ENCODE measurements at regions not wholly inside any gene's neighbourhood (a gene's known extent, or its start where the extent isn't known, plus 50 kb on each side); places are given as distances from the start of the nearest gene placed in this dataset.

- no peak for DNase-seq
Observed at GRCh38 chr6:48809700-48810099, 653.4 kb downstream of the MMUT start.

- no peak for DNase-seq
Observed at GRCh38 chr6:48809245-48809644, 653.8 kb downstream of the MMUT start.

GRCh38 chr6:48798296-48798695 is 664.8 kb downstream of the MMUT start:
- DNase-seq: no peak

GRCh38 chr6:48782225-48782624 is 671.2 kb upstream of the PTCHD4 start:
- DNase-seq: no peak

GRCh38 chr6:48777411-48777810 is 666.4 kb upstream of the PTCHD4 start:
- no peak for DNase-seq

DNA sequence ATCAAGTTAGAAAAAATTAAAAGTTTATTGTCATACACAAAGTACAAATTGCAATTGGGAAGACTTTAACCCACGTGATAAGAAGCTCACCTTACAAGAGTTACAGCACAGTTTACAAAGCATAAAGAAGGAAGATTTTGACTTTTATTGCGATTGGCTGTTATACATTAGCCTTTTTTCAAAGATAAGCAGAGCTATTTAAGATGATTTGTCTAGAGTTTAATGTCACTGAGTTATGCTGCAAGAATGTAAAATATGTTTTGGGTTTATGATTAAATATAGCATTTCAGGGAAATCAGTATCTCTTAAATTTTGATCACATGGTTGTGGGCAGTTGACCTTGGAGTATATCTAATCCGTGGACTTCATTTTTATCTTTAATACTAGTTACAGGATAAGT is 664.2 kb upstream of the PTCHD4 start:
- no peak for DNase-seq

DNA sequence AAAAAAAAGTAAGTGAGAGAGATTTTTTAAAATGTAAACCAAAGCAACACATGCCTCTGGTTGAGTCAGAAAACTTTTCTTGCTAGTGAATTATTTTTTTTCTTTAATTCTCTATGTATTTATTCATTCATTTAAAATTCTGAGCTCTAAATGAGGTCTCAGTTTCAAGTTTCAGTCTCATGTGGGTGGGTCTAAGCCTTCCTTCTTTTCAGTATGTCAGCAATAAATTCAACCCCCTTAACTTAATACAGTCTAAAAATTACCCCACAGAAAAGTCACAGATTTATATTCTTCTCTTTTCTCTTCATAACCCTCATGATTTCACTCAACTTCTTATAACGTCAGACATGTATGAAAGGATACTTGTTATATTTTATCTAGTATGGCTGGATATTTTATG is 663.3 kb upstream of the PTCHD4 start:
- DNase-seq: no peak

DNA sequence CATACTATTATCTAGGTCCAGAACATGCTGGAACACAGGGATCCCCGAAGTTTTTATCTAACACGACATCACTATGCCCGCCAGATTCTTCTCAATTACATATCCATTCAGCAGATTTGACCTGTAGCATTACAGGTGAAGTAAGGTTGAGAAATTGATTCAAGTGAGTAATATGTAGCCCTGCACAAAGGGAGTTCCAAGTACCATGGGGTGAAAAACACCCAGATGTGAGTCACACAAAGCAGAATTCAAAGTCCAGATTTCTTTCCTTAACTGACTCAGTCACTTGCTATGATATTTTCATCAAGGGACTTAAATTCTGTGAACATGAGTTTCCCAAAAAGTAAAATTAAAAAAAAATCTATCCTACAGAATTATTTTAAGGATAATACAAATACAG is 655.4 kb upstream of the PTCHD4 start:
- no peak for DNase-seq

- DNase-seq: no peak
Observed at GRCh38 chr6:48765352-48765961, 654.5 kb upstream of the PTCHD4 start.

DNA sequence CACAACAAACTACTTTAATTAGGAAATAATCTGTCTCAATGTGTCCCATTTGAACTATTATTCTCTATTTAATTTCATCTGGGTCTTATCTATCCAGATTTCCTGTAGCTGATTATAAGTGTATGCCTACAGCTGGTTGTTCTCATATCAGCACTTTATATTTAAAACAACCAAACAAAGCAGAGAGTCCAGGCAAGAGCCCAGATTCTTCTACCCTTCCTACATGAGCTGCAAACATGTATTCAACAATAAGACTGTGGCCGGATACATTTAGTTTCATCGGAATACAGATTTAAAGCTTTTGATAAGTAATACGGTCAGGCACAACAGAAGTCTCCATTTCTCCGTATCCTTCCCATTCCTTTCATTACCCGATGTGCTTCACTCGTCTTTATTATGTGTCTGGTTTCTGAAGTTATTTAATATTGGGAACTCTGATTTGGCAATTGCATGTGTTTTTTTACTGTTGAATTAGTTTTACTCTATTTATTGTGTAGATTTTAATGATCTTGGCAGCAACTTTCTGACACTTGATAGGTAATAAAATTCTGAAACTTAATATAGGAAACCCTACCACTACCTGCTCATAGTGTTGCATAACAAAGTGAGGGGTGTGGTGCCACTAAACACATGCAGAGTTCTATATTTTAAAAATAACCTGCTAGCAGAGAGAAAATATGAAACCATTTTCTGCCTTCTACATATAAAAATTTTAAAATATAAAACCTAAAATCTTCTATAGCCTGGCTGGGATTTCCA is 653.5 kb upstream of the PTCHD4 start:
- no peak for DNase-seq

GRCh38 chr6:48757661-48758060 is 646.7 kb upstream of the PTCHD4 start:
- DNase-seq: no peak

DNA sequence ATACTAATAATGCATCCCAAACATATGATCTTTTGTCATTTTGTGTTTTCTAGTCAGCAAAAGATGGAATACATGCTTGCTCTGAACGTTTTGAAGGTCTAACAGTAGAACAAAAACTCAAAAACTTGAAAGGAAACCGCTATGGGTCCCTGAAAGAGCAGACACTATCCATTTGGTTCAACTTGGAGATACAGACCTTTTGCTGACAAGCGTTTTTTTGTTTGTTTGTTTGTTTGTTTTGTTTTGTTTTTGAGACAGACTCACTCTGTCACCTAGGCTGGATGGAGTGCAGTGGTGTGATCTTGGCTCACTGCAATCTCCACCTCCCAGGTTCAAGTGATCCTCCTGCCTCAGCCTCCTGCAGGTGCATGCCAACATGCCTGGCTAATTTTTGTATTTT is 644.3 kb upstream of the PTCHD4 start:
- DNase-seq: no peak

- no peak for DNase-seq
Observed at GRCh38 chr6:48754641-48755040, 643.6 kb upstream of the PTCHD4 start.

GRCh38 chr6:48750861-48751260 is 639.9 kb upstream of the PTCHD4 start:
- no peak for DNase-seq

DNA sequence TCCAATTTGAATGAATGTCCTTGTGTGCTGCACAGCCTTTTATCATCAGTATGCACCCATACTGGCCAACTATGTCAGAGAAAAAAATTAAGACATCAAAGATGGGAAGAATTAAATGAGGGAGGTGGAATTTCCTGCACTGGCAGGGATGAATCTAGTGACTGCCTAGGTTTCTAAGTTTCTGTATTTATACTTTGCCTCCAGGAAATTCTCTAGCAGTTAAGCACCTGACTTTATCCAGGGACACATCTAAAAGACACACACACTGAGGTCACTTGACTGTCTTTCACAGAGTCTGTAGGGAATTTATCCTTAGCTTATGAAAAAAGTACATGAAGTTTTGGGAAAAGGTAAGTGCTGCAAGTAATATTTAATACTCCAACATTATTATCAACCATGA is 636.5 kb upstream of the PTCHD4 start:
- no peak for DNase-seq

- no peak for DNase-seq
Observed at GRCh38 chr6:48747040-48747439, 636.0 kb upstream of the PTCHD4 start.

DNA sequence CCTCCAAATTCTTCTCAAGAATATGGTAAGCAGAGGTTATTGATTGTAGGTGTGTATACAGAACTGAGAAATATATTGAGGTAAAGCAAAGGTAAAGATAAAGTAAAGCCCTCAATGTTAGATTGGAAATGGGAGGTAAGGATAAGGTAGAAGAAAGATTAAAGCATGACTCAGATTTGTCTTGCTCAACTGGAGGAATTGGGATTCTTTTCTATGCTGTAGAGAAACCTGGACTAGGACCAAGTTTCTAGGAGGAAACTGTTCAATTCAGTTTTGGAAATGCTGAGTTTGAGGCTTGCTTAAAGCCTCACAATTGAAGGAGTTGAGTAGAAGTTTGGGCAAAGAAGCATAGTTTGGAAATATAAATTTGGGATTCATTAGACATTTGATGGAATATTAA is 634.0 kb upstream of the PTCHD4 start:
- no peak for DNase-seq

GRCh38 chr6:48743738-48744137 is 632.7 kb upstream of the PTCHD4 start:
- DNase-seq: no peak

DNA sequence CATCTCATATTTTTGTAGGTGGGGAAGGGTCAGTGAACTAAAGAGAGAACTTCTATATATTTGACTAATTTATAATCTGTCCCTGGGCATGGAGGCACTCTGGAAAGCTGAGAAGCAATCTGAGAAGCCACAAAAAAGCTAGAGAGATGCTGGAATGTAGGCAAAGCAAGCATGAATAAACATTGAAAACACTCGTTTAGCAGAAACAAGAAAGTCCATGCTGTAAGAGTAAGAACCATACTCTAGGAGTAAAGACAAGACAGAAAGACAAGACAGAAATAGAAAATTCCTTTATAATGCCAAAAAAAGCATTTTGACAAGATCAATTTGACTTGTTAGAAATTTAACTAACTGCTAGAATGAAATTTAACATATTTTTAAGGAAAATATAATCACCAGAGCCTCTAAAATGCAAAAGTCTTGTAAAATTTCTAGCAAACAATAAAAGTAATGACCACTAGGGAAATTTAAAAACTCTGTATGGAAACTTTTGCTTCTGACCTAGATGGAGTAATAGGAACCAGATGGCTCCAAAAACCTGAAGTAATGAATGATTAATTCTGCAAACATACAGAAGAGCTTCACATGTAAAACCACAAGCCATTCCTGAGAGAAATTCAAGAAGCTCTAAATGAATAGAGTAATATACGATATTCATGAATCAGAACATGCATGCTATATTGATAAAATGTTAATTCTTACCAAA is 625.7 kb upstream of the PTCHD4 start:
- no peak for DNase-seq

DNA sequence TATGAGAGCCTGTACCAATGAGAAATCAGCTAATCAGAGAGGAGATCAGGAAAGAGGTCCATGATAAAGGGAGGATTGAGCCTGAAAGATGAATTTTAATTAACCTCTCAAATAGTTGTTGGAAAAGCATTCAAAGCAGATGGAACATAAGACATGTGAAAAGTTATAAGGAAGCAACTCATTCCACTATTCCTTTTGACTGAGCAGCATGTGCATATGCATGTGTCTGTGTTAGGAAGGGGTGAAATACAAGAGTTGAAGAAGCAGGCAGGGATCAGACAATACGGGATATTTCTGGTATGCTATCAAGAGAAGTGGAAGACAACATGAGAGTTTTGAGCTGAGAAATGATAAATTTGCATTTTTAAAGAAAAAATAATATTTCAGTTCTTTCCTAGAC is 624.8 kb upstream of the PTCHD4 start:
- no peak for DNase-seq

DNA sequence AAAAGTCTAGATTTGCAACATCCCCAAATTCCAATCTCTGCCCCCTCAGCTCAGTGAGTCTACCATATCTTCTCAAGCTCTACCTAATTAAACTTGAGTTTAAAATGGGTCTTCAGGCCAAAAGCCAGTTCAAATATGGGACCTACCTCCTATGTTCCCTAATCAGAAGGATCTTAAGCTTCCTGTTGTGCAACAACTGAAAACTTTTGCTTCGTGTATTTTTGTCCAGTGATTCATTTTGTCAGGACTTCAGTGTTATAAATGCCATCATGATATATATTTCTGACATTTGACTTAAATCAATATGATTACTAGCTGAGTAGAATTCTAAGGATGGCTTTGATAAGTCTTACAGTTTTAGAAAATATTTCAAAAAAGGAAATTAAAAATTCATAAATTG is 622.6 kb upstream of the PTCHD4 start:
- no peak for DNase-seq

GRCh38 chr6:48714699-48715098 is 603.7 kb upstream of the PTCHD4 start:
- DNase-seq: no peak

- DNase-seq: no peak
Observed at GRCh38 chr6:48714250-48714649, 603.3 kb upstream of the PTCHD4 start.

- DNase-seq: no peak
Observed at GRCh38 chr6:48713612-48714011, 602.6 kb upstream of the PTCHD4 start.
